LNCAP (cell line): ENCODE measurements at regions not wholly inside any gene's neighbourhood (a gene's known extent, or its start where the extent isn't known, plus 50 kb on each side); places are given as distances from the start of the nearest gene placed in this dataset.

Experiments
- CTCF ChIP-seq: fragments of 450-650 bp; IDR thresholded peaks from 2 replicates; pipeline ENCODE4 v1.5.1; 2017; ENCODE audit warnings: mild to moderate bottlenecking

- TF ChIP-seq CTCF = no peak
Measured at GRCh38 chr3:186414735-186415419, 52.8 kb upstream of the DGKG start.

GRCh38 chr3:186413615-186414415 is 51.8 kb upstream of the DGKG start:
- TF ChIP-seq CTCF = no peak

- TF ChIP-seq CTCF = no peak
Measured at GRCh38 chr3:186411994-186412393, 50.0 kb upstream of the DGKG start.
